AML-193 (cell line): ENCODE measurements at regions not wholly inside any gene's neighbourhood (a gene's known extent, or its start where the extent isn't known, plus 50 kb on each side); places are given as distances from the start of the nearest gene placed in this dataset.
A peak's percentile ranks its signal among the peaks of the same experiment; 100 is the strongest.
"Not testable (repeated sequence)": the region's sequence is repeated elsewhere in the genome, so short reads cannot be mapped to it uniquely, and the experiment has no call there.

Experiments
- DNase-seq, 2 experiments: peaks; one replicate each; lab custom pipeline; 2025; lab: John Stamatoyannopoulos, UW

- no peak for DNase-seq
Measured at GRCh38 chr1:64361974-64362373, 108.0 kb upstream of the CACHD1 start.

GRCh38 chr1:64363111-64363510, 106.8 kb upstream of the CACHD1 start:
- DNase-seq, result no peak

GRCh38 chr1:64363616-64364015, 106.3 kb upstream of the CACHD1 start:
- DNase-seq, result no peak

- DNase-seq, result no peak
Measured at GRCh38 chr1:64366821-64367220, 103.1 kb upstream of the CACHD1 start.

- no peak for DNase-seq
Measured at GRCh38 chr1:64368344-64368743, 101.6 kb upstream of the CACHD1 start.

- DNase-seq, result no peak
Measured at GRCh38 chr1:64378826-64379225, 91.1 kb upstream of the CACHD1 start.

GRCh38 chr1:64387389-64388285, 82.3 kb upstream of the CACHD1 start:
- DNase-seq, result no peak

GRCh38 chr1:64388336-64388735, 81.6 kb upstream of the CACHD1 start:
- no peak for DNase-seq

- no peak for DNase-seq
Measured at GRCh38 chr1:64392109-64392508, 77.8 kb upstream of the CACHD1 start.

GRCh38 chr1:64393790-64394189, 76.1 kb upstream of the CACHD1 start:
- DNase-seq, result no peak

GRCh38 chr1:64396817-64397216, 73.1 kb upstream of the CACHD1 start:
- peak in 1 of 2 experiments; percentile 4 for DNase-seq

- no peak for DNase-seq
Measured at GRCh38 chr1:64397541-64397940, 72.4 kb upstream of the CACHD1 start.

GRCh38 chr1:64398936-64399335, 71.0 kb upstream of the CACHD1 start:
- no peak for DNase-seq

GRCh38 chr1:64401285-64401684, 68.6 kb upstream of the CACHD1 start:
- DNase-seq, result no peak

GRCh38 chr1:64403331-64403730, 66.6 kb upstream of the CACHD1 start:
- no peak for DNase-seq

- no peak for DNase-seq
Measured at GRCh38 chr1:64404202-64404601, 65.7 kb upstream of the CACHD1 start.

GRCh38 chr1:64405833-64406232, 64.1 kb upstream of the CACHD1 start:
- no peak for DNase-seq

- DNase-seq, result no peak
Measured at GRCh38 chr1:64410217-64410616, 59.7 kb upstream of the CACHD1 start.

GRCh38 chr1:64414855-64415546, 54.9 kb upstream of the CACHD1 start:
- not testable (repeated sequence) for DNase-seq

- no peak for DNase-seq
Measured at GRCh38 chr1:64417803-64418202, 52.1 kb upstream of the CACHD1 start.
